Naive thymus-derived CD4-positive, alpha-beta T cell (primary cell): ENCODE measurements at regions not wholly inside any gene's neighbourhood (a gene's known extent, or its start where the extent isn't known, plus 50 kb on each side); places are given as distances from the start of the nearest gene placed in this dataset.

Experiments used
- ATAC-seq: fragments of 150-1000 bp; cut with Tn5 transposase; 2 replicates; pipeline ENCODE4 v1.10.0; 2021; ENCODE audit warnings: mild to moderate bottlenecking, moderate library complexity
- CTCF ChIA-PET: fragments of 350-600 bp; sonication (Branson Sonifier 250); formaldehyde crosslinking; loops from one replicate; lab custom pipeline; 2021; ENCODE audit warnings: antibody characterized with exemption; lab: Charles Lee
- POLR2A ChIA-PET: fragments of 350-600 bp; sonication (Branson Sonifier 250); formaldehyde crosslinking; loops from one replicate; lab custom pipeline; 2021; ENCODE audit warnings: antibody characterized with exemption, inconsistent platforms; lab: Charles Lee
- DNase-seq, 9 donors: peaks; one replicate each; pipeline versions ENCODE4 v3.0.0 to v3.0.0-alpha.2; 2020 to 2022; ENCODE audit warnings: mixed read lengths in 1 of 9
- H3K27ac ChIP-seq: one replicate; pipeline ENCODE4 v1.7.0; 2013; ENCODE audit warnings: mild to moderate bottlenecking, low read depth, low read length, moderate library complexity
- H3K27me3 ChIP-seq, 2 donors: one replicate each; pipeline ENCODE4 v1.7.0; 2013; ENCODE audit warnings: low read length in 2 of 2, mild to moderate bottlenecking in 2 of 2, moderate library complexity in 2 of 2; ENCODE audit not compliant: control insufficient read depth in 2 of 2, insufficient read depth in 2 of 2
- H3K36me3 ChIP-seq, 3 experiments: 1 replicate in 2 of 3; 2 replicates in 1 of 3; pipeline ENCODE4 v1.7.0; 2013; ENCODE audit warnings: low read length in 3 of 3, mild to moderate bottlenecking in 3 of 3, moderate library complexity in 1 of 3; ENCODE audit not compliant: insufficient read depth in 3 of 3, control insufficient read depth in 2 of 3
- H3K4me1 ChIP-seq, 2 donors: one replicate each; pipeline ENCODE4 v1.7.0; 2013; ENCODE audit warnings: low read length in 2 of 2, mild to moderate bottlenecking in 2 of 2, moderate library complexity in 1 of 2; ENCODE audit not compliant: control insufficient read depth in 2 of 2, insufficient read depth in 2 of 2
- H3K4me3 ChIP-seq: 2 replicates; pipeline ENCODE4 v1.7.0; 2013; ENCODE audit warnings: mild to moderate bottlenecking, low read length
- H3K9me3 ChIP-seq, 3 experiments: 1 replicate in 2 of 3; 2 replicates in 1 of 3; pipeline ENCODE4 v1.7.0; 2013; ENCODE audit warnings: low read length in 3 of 3; ENCODE audit not compliant: control insufficient read depth in 2 of 3
- H3K27ac Mint-ChIP-seq, 9 donors: one replicate each; pipeline ENCODE4 v1.8.0; 2020 to 2022; ENCODE audit warnings: mixed read lengths in 9 of 9, mild to moderate bottlenecking in 8 of 9, moderate library complexity in 5 of 9, inconsistent platforms in 2 of 9
- H3K27me3 Mint-ChIP-seq, 5 donors: one replicate each; pipeline ENCODE4 v1.8.0; 2021 to 2022; ENCODE audit warnings: mixed read lengths in 5 of 5, mild to moderate bottlenecking in 1 of 5
- H3K36me3 Mint-ChIP-seq, 5 donors: one replicate each; pipeline ENCODE4 v1.8.0; 2020 to 2022; ENCODE audit warnings: mixed read lengths in 5 of 5, mild to moderate bottlenecking in 3 of 5, inconsistent platforms in 1 of 5
- H3K4me1 Mint-ChIP-seq, 7 donors: one replicate each; pipeline ENCODE4 v1.8.0; 2020 to 2022; ENCODE audit warnings: mixed read lengths in 7 of 7, mild to moderate bottlenecking in 3 of 7, inconsistent platforms in 1 of 7
- H3K4me3 Mint-ChIP-seq, 10 donors: one replicate each; pipeline ENCODE4 v1.8.0; 2020 to 2022; ENCODE audit warnings: mild to moderate bottlenecking in 10 of 10, mixed read lengths in 10 of 10, moderate library complexity in 6 of 10, inconsistent platforms in 2 of 10
- H3K9me3 Mint-ChIP-seq, 11 donors: one replicate each; pipeline ENCODE4 v1.8.0; 2020 to 2022; ENCODE audit warnings: mixed read lengths in 11 of 11, mild to moderate bottlenecking in 4 of 11, inconsistent platforms in 1 of 11, moderate library complexity in 1 of 11
- intact Hi-C, 2 donors: fragments of 100-400 bp; cut with micrococcal nuclease; formaldehyde crosslinking; loops; one replicate each; pipeline ENCODE4 v1.15.1; 2023

- no peak for ATAC-seq
- Histone ChIP-seq H3K4me1 (no peaks in the 10 kb centered on the region), H3K4me3 (no peak overlapping the region), H3K27ac (no peak overlapping the region), H3K27me3 (no peaks in the 10 kb centered on the region), H3K36me3 (no peaks in the 10 kb centered on the region), H3K9me3 (peaks cover 0 to 7% (median 0%) of the 10 kb centered on the region in 3 experiments)
- Mint-ChIP-seq H3K9me3 (peaks cover 0 to 12% (median 7%) of the 10 kb centered on the region in 11 donors), H3K27me3 (peaks cover 0 to 16% (median 5%) of the 10 kb centered on the region in 5 donors), H3K4me3 (no peak overlapping the region), H3K4me1 (peaks cover 0 to 8% (median 0%) of the 10 kb centered on the region in 7 donors), H3K27ac (no peak overlapping the region), H3K36me3 (peaks cover 0 to 5% (median 0%) of the 10 kb centered on the region in 5 donors)
- ChIA-PET POLR2A (no interaction called here), CTCF (no interaction called here)
- no peak for DNase-seq
- intact Hi-C loops: loop anchor here in 1 of 2 donors (5.0 kb wide), 1 partner anchor 179 kb away; no protein-coding TSS in a partner anchor
Measured at GRCh38 chr1:29557701-29558600, 321.6 kb downstream of the PTPRU start.

GRCh38 chr1:29557066-29557465, 320.7 kb downstream of the PTPRU start:
- H3K27ac ChIP-seq: no peak overlapping the region
- DNase-seq (no peak), ATAC-seq (no peak)
- intact Hi-C loops: loop anchor here in 1 of 2 donors (5.0 kb wide), 1 partner anchor 180 kb away; no protein-coding TSS in a partner anchor
- Mint-ChIP-seq H3K36me3 (no peaks in the 10 kb centered on the region), H3K27ac (no peak overlapping the region), H3K4me1 (peaks cover 0 to 8% (median 0%) of the 10 kb centered on the region in 7 donors), H3K9me3 (peaks cover 0 to 4% (median 0%) of the 10 kb centered on the region in 11 donors), H3K4me3 (no peak overlapping the region), H3K27me3 (peaks cover 0 to 16% (median 5%) of the 10 kb centered on the region in 5 donors)
- no peaks in the 10 kb centered on the region for H3K4me1 ChIP-seq
- H3K4me3 ChIP-seq: no peak overlapping the region
- H3K36me3 ChIP-seq: no peaks in the 10 kb centered on the region
- no peaks in the 10 kb centered on the region for H3K9me3 ChIP-seq
- H3K27me3 ChIP-seq: no peaks in the 10 kb centered on the region
- ChIA-PET POLR2A (no interaction called here), CTCF (no interaction called here)

- no peaks in the 10 kb centered on the region for H3K4me1 ChIP-seq
- peak overlapping the region in 1 of 9 donors; percentile 14 for H3K27ac Mint-ChIP-seq
- CTCF ChIA-PET: no interaction called here
- H3K9me3 ChIP-seq: no peaks in the 10 kb centered on the region
- H3K36me3 ChIP-seq: no peaks in the 10 kb centered on the region
- H3K4me1 Mint-ChIP-seq: peaks cover 0 to 8% (median 0%) of the 10 kb centered on the region in 7 donors
- POLR2A ChIA-PET: no interaction called here
- H3K27me3 Mint-ChIP-seq: peaks cover 0 to 16% (median 5%) of the 10 kb centered on the region in 5 donors
- H3K27ac ChIP-seq: no peak overlapping the region
- H3K4me3 Mint-ChIP-seq: no peak overlapping the region
- H3K9me3 Mint-ChIP-seq: peaks cover 0 to 4% (median 0%) of the 10 kb centered on the region in 11 donors
- no peak overlapping the region for H3K4me3 ChIP-seq
- DNase-seq (no peak), ATAC-seq (no peak)
- no peaks in the 10 kb centered on the region for H3K36me3 Mint-ChIP-seq
- H3K27me3 ChIP-seq: no peaks in the 10 kb centered on the region
- intact Hi-C loops: loop anchor here in 1 of 2 donors (5.0 kb wide), 1 partner anchor 181 kb away; no protein-coding TSS in a partner anchor
Measured at GRCh38 chr1:29556657-29557056, 320.3 kb downstream of the PTPRU start.

GRCh38 chr1:29555043-29555620, 318.8 kb downstream of the PTPRU start:
- Mint-ChIP-seq H3K27ac (peak overlapping the region in 1 of 9 donors; percentile 21), H3K4me1 (peaks cover 0 to 3% (median 0%) of the 10 kb centered on the region in 7 donors), H3K36me3 (no peaks in the 10 kb centered on the region), H3K9me3 (peaks cover 0 to 4% (median 0%) of the 10 kb centered on the region in 11 donors), H3K4me3 (no peak overlapping the region), H3K27me3 (peaks cover 0 to 16% (median 5%) of the 10 kb centered on the region in 5 donors)
- DNase-seq (no peak), ATAC-seq (no peak)
- POLR2A ChIA-PET: no interaction called here
- Histone ChIP-seq H3K9me3 (no peaks in the 10 kb centered on the region), H3K4me1 (no peaks in the 10 kb centered on the region), H3K36me3 (no peaks in the 10 kb centered on the region), H3K27me3 (no peaks in the 10 kb centered on the region), H3K27ac (no peak overlapping the region), H3K4me3 (no peak overlapping the region)
- intact Hi-C loops: loop anchor here in 1 of 2 donors (5.0 kb wide), 1 partner anchor 182 kb away; no protein-coding TSS in a partner anchor
- CTCF ChIA-PET: no interaction called here

GRCh38 chr1:29554208-29554778, 318.0 kb downstream of the PTPRU start:
- H3K36me3 Mint-ChIP-seq: no peaks in the 10 kb centered on the region

GRCh38 chr1:29551123-29551936, 315.0 kb downstream of the PTPRU start:
- Mint-ChIP-seq H3K27ac (no peak overlapping the region), H3K27me3 (peaks cover 0 to 10% (median 0%) of the 10 kb centered on the region in 5 donors)

More at GRCh38 chr1:29554208-29554778, 318.0 kb downstream of the PTPRU start:
- Histone ChIP-seq H3K4me3 (no peak overlapping the region), H3K36me3 (no peaks in the 10 kb centered on the region), H3K27ac (no peak overlapping the region), H3K4me1 (no peaks in the 10 kb centered on the region), H3K27me3 (no peaks in the 10 kb centered on the region), H3K9me3 (no peaks in the 10 kb centered on the region)
- ATAC-seq (no peak), DNase-seq (no peak)
- ChIA-PET CTCF (no interaction called here), POLR2A (no interaction called here)
- Mint-ChIP-seq H3K27ac (no peak overlapping the region), H3K4me3 (no peak overlapping the region), H3K4me1 (peaks cover 0 to 3% (median 0%) of the 10 kb centered on the region in 7 donors), H3K27me3 (peaks cover 0 to 17% (median 5%) of the 10 kb centered on the region in 5 donors), H3K9me3 (peaks cover 0 to 1% (median 0%) of the 10 kb centered on the region in 11 donors)
- intact Hi-C loops: no loop called here

More at GRCh38 chr1:29551123-29551936, 315.0 kb downstream of the PTPRU start:
- Histone ChIP-seq H3K36me3 (no peaks in the 10 kb centered on the region), H3K4me3 (no peak overlapping the region), H3K27ac (no peak overlapping the region), H3K4me1 (no peaks in the 10 kb centered on the region), H3K9me3 (no peaks in the 10 kb centered on the region), H3K27me3 (no peaks in the 10 kb centered on the region)
- peaks cover 0 to 5% (median 0%) of the 10 kb centered on the region in 11 donors for H3K9me3 Mint-ChIP-seq
- CTCF ChIA-PET: no interaction called here
- ATAC-seq (no peak), DNase-seq (no peak)
- H3K4me1 Mint-ChIP-seq: peaks cover 0 to 3% (median 0%) of the 10 kb centered on the region in 7 donors
- H3K4me3 Mint-ChIP-seq: no peak overlapping the region
- H3K36me3 Mint-ChIP-seq: no peaks in the 10 kb centered on the region
- POLR2A ChIA-PET: no interaction called here
- intact Hi-C loops: no loop called here
